Stimulated activated CD4-positive, alpha-beta T cell treated with anti-CD3 and anti-CD28 coated beads, Interleukin-2, amount 100 ng/mL, for 24 hours (primary cell): ENCODE measurements at regions not wholly inside any gene's neighbourhood (a gene's known extent, or its start where the extent isn't known, plus 50 kb on each side); places are given as distances from the start of the nearest gene placed in this dataset.

Source experiments
- DNase-seq, 2 donors: peaks; one replicate each; pipeline ENCODE4 v3.0.0-alpha.2; 2020

DNA sequence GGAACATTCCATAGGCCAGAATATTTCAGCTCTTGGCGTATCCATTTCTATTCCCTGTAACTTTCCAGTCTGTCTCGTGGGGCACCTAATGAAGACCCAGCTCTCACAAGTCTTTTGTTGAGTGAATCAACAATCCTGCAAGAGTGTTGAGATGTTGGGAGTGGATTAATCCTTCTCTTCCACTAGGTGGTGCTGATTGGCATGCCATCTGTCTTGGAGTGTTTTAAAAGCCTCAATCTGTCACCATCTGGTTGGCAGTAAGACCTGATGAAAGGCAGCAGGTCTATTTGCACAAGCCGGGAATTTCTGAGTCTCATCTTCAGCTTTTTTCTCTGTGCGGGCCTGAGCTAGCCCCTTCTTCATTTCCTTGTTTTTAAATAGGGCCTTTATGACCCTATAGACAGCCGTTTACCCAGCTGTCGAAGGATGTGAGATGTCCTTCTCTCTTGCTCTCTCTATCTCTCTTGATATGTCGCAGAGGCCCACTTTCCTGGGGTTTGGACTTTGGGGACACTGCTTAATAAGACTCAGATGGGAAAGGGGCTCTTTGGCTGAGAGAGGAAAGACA, 180.5 kb downstream of the ZNF365 start:
- DNase-seq, result peak in 1 of 2 donors; percentile 20

DNA sequence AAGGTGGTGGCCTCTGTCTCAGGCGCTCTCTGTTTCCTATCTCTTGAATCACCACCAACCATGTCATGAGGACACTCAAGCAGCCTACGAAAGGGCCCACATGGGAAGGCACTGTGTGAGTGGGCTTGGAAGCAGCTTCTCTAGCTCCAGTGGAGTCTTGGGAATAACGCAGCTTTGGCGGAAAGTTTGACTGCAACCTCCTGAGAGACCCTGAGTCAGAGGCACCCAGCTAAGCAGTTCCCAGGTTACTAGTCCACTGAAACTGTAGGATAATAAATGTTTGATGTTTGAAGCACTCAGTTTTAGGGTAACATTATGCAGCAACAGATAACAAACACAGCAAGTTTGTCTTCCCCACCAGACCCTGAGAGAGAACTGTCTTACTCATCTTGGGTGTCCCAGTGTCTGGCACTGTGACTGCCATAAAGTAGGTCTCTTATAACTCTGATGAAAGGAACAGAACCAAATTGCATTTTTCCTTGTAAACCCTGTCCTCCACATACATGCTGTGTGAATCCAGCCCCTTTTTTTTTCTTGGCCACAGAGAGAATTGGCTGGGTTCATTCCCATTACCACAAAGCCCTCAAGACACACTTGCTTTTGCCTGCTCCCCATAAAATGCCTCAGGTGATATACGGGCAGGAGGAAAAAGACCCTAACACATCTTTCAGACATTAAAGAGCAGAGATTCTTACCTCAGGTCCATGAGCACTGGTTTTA, 185.5 kb downstream of the ZNF365 start:
- no peak for DNase-seq

DNA sequence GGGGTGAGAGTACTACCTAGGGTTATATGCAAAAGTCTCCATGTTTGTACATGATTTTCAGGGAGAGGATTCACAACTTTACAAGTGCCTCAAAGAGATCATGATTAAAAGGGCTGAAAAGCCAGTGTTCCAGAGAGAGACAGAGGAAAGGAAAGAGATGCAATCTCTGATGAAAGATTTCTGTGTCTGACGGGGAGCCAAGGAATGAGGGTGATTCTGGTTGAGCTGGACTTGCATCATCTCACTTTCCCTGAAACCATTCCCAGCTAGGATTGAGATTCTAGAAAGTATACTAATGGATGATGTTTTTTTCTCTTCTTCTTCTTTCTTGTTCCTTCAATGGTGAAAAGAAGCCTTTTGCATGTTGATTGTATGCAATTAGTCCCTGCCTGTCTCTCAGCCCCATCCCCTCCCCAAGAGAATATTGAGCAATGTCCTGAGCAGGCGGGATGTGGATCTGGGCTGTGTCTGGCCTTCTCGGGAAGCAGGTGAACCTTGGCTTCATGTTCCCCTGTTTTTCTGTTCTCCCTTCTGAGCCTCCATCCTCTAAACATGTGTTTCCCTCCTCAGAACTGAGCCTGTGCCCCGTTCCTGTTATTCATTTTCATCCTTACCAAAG, 186.1 kb downstream of the ZNF365 start:
- no peak for DNase-seq

DNA sequence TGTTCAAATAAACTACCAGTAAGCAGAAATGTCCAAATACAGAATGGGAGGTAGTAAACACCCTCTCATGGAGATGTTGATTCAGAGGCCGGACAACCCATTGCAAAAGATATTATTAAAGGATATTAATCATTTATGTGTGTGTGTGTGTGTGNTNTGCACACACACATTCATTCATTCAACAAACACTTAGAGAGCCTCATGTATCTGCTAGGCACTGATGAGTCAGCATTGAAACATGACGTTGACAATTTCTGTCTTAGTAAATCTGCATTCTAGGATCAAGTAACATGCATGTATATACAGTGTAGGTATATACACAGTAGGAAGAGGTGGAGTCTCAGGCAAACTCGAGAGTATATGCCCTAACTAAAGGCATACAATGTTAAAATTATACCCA, 187.0 kb downstream of the ZNF365 start:
- DNase-seq, result no peak

DNA sequence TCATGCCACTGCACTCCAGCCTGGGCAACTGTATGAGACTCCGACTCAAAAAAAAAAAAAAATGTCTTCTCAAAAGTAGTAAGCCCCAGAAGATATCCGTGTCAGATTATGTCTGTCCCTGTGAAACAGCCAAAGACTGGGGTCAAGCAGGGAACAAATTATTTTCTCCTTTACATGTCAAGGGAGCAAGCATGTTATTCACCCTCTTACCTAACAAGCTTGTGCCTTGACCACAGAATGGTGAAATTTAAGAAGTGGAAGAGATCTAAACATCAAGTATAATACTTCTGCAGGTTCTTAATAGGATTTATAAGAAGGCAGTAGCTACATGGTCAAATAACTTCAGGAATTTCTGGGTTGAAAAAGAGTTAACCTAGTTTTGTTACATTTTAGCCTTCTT, 187.9 kb downstream of the ZNF365 start:
- no peak for DNase-seq

DNA sequence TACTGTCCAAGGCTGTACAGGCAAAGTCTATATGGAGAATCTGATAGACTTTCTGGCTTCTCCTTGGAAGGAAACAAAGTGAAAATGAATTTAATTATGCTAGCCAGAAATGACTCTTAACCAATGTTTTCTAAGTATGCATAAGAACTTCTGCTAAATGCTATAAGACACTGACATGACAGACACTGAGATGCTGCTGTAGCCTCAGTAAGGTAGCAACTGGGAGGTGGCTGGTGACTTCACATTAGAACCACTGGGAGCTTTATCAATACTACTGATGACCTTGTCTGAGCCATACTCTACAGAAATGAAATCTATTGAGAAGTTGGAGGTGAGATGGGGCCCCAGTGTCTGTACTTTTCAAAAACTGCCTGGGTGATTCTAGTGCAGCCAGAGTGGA, 188.6 kb downstream of the ZNF365 start:
- no peak for DNase-seq

DNA sequence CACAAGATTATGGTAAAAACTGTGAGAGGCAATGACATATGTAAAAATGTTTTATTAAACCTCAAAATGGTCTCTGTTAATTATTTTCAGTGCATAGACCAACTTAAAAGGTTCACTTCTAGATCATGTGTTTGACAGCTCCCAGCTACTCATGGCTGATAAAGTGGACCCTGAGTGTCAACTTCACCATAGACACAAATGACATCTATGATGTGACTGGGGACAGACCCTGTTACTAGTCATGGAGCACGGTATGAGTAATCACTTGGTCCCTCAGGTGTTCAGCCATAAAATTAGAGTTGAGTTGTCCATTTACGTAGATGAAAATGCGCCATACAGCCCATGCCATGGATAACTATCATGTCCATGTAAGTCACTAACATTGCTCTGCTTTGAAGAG, 199.8 kb downstream of the ZNF365 start:
- no peak for DNase-seq

DNA sequence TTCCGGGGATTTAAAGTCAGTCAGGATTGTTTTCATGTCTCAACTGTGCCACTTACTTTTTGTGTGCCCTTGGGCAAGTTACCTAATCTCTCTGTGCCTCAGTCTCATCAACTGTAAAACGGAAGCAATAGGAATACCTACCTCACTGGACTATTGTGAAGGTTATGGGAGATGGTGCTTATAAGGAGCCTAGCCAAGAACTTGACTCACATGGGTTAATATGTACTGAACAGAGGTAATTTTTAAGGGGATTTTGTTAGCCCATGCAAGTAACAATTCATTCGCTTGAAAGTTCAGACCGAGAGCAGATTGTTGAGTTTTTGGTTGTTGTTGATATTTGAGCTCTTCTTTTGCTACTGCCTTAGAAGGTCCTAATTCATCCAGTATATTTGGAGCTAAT, 202.9 kb downstream of the ZNF365 start:
- DNase-seq, result no peak

DNA sequence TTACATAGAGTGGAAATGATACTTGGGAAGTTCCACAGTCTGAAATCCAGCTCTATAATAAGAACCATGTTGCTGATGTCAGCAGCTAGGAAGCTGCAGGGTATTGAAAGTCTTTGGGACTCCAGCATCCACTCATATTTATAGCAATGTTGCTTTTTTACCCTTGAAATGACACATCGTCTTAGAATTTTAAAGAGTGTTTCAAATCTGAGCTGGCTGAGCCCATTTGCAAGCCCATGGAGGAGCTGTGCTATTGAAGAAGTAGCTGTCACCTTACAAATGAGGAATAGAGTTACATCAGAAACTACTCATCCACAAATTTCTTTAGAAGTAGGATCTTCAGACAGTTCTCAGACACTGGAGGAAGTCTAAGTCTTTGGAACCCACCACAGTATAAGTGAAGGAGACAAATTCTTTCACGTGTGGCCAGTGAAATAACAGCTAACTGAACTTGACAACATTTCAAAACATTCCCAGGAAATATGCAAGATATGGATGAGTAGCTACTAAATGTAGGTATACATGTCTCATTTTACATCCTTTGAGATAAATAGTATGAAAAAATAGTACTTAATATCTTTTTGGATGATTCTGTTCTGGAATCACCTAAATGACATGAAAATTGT, 203.6 kb downstream of the ZNF365 start:
- no peak for DNase-seq

DNA sequence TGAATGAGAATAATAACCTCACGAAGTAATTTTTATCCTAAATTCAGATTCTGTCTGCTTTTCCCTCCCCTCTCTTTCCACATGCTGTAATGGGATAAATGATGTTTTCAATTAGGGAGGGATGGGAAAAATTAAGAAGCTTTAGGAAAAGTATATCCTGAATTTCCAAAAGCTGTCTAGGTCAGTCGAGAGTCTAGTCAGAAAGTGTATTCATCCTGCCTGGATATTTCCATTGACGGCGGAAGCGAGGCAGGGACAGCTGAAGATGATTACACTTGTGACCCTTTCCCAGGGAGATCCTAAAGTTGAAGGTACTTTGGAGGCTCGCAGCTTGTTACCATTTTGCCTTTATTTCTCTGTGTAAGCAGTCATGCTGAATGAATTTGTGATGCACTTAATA, 204.1 kb downstream of the ZNF365 start:
- no peak for DNase-seq

DNA sequence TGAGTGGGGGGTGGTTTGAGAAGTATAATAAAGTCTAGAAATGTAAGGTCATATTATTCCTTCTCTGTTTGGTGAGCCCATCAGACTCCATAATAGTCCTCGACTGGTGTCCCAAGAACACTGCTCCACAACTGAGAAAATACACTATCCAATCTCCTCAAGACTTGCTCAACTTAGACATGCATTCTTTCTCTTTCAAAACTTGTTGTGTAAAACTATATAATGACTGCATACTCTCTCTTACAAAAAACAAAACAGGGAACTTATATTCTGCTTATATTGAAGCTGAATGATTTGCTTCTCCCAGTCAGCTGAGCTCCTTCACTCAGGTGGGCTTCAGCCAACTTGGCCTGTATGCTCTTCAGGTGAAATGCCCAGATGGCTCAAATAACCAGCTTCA, 204.7 kb downstream of the ZNF365 start:
- DNase-seq, result no peak

DNA sequence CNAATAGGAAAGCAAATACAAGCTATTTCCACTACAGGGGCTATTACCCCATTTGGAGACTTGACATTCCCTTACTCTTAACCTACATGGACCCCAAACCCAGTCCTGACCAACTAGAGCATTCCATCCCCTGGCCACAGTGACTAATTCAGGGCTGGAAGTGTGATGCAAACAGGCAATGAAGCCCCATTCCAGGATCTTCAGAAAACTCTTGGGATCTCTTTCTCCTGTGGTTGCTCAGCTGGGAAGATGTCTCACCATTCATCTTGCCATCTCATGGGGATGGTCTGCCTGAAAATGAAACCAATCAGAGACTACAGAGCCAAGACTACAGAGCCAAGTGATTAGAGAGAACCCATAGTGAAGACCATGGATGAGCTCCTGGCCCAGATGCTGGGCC, 206.2 kb downstream of the ZNF365 start:
- no peak for DNase-seq

DNA sequence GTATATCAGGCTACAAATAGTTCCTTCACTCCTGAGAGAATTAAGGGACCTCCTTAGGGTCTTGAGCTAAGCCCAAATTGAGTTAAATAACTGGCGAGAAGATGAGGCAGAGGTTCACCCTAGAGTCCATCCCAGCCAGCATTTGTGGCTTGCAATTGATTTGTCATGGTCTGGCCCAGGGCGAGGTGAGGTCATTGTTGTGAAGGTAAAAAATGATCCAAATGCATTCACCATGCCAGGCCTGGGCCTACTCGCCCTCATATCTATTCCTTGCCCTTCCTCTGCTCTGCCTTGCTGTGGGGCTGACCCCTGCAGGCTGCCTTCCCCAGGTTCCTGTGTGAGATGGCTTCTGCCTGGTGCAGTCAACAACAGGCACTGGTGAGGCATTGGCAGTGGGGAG, 207.2 kb downstream of the ZNF365 start:
- no peak for DNase-seq

DNA sequence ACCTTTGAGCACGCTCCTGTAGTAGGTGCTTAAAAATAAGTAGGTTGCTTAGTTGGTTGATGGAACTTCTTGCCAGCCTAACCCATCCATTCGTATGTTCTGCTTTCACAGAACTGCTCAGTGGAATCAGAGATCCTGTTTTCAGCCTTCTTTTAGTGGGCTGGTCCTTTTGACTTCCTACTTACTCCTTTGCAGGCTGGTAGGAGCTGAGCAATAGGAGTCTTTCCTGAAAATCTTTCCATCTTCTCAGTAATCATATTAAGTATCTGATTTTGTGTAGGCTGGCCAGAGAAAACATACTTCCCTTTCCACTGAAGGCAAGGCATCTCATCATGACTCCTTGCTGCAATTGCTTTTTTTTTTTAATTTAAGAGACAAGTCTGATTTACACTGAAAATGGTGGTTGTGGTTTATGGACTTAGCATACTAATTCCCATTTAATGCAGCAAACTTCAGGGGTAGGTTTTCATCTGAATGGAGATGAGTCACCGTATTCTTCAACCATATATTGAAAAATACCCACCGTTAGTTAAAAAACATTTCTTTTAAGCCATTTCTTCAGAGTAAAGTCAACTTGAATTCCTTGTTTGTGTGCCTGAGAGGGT, 208.0 kb downstream of the ZNF365 start:
- DNase-seq, result no peak

DNA sequence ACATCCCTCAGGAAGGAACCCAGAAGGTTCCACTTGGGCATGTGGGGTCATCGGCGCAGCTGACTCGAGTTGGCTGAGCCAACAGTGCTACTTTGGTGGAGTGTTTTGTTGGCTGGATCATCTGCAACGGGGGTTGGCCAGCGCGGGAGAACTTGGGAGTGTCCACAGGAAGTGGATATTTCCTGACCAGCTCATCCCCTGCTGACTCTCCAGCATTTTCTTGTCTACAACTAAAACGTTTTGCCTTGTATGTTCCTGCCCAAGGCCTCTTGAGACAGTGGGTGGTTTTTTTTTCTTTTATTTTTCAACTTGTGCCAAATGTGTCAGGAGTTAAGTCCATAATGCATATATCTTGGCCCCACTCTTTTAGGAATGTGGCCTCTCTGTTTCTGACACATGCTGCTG, 208.6 kb downstream of the ZNF365 start:
- DNase-seq, result no peak

DNA sequence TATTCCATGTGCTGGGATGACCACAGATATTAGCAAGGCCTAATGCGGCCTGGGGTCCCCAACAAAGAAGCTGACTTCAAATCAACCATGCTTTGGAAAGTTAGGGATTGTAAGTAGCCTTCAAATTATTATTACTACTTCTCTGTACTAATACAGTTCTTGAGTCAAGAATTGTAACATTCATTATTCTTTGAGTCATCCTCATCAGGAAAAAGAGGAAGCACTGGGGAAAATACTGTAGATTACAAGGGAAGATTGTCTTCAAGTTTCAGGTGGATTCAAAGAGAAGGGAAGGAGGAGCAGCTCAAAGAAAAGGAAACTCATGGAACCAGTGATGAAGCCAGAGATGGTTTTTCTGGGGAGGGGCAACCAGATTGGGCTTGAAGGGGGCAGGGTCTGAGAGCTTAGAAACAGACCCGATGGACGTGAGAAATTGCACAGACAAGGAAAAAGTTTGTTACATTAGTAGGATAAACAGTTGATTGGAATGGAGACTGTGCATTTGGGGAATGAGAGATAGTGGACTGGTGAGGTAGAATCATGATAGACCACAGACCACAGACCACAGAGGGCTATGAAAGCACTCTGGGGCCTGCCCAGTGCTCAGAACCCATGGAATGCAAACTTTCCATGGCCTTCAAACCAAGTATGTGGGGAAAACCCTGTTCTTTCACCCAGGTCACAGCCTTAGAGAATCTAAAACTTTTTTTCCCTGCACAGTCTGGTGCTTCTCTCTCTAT, 209.9 kb downstream of the ZNF365 start:
- no peak for DNase-seq

DNA sequence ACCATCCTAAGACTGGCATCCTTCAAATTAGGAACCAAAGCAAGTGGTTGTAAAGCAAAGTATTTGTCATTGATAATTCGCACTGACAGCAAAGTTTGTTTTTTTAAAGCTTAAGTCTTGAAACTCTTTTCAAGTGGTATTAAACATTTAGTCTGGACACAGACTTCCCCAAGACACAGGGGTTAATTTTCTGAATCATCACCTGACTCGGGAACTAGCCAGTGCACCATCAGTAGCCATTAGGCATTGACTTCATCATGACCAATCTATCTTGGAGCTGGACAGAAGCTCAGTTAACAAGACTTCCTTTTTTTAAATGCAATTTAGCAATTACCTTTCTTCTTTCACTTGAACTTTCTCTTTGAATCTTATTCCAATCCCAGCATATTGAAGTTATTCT, 210.6 kb downstream of the ZNF365 start:
- DNase-seq, result no peak

DNA sequence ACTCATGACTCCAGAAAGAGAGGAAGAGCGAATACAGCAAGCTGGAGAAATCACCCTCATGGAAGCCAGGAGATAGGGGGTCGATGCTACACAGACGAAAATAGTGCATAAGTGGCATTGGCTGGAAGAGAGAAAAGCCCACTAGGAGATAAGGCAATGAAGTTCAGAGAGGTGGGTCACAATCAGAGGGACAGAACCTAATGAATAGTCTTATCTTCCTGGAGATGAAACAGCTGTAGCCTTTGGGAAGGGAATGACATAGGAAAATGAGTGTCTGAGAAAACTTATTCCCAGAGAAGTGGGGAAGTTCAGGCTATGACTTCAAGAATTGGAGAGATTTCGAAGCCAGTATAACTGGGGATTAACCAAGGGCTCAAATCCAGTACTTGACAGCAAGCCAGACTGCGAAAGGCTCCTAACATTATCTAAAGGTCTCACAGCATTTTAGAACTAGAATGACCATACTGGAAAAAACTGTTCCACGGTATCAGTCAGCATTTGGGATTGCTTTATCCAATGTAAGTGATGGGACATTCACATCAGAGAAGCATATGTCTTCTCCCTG, 211.1 kb downstream of the ZNF365 start:
- no peak for DNase-seq

DNA sequence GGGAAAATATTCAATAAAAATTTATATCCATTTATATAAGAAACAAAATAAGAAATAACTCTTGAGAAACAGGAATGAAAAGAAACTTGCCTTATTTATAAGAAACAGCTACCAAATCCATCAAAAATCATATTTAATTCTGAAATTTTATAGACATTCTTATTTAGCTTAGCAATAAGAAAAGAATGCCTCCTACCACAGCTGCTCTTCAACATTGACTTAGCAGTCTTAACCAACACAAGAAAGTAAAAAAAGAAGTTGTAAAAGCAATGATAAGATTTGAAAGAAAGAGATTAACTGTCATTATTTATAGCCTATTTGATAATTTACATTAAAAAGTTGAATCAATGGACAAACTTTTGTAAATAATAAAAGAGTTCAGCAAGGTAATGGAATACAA, 212.8 kb downstream of the ZNF365 start:
- DNase-seq, result no peak

DNA sequence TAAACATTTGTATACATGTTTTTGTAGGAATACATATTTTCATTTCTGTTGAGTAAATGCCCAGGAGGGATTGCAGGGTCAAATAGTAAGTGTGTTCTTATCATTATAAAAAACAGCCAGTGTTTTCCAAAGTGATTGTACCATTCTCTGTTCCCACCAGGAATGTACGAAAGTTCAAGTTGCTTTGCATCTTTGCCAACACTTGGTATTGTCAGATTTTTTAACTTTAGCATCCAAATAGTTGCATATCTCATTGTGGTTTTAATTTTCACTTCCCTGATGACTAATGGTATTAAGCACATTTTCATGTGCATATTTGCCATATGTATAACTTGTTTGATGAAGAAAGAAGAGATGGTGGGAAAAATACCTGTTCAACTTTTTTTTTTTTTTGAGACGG, 213.9 kb downstream of the ZNF365 start:
- no peak for DNase-seq

DNA sequence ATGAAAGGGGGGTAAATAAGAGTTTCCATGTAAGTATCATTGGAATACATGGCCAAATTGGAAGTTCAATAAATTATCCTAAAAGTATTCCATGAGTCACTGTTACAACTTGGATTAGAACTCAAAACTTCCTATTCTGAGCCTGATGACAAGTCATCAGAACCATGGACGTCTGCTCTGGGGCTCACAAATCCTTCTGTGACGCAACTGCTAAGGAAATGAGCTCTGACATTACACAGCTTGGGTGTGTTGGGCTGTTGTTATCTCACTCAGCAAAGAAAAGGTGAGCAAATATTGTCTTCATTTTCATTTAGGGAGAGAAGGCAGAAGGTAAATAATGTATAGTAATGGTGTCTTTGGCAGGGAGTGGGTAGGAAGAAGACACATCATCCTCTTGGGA, 214.8 kb upstream of the ADO start:
- no peak for DNase-seq

DNA sequence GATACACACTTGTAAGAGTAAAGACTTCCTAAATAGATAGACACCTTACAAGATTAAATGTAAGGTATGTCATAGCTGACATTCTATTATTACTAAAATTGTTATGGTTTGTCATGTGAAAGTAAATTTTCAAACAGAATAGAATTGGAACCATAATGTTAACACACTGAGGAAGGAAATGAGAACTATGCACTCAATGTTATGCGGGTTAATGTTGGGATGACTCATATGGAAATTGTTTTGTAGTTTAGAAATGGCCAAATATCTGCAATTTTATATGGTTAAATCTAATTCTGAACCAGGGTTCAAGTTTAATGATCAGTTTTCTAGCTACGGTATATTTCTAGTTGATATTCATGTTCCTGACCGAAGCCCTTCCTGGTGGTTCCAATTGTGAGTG, 214.2 kb upstream of the ADO start:
- DNase-seq, result no peak

DNA sequence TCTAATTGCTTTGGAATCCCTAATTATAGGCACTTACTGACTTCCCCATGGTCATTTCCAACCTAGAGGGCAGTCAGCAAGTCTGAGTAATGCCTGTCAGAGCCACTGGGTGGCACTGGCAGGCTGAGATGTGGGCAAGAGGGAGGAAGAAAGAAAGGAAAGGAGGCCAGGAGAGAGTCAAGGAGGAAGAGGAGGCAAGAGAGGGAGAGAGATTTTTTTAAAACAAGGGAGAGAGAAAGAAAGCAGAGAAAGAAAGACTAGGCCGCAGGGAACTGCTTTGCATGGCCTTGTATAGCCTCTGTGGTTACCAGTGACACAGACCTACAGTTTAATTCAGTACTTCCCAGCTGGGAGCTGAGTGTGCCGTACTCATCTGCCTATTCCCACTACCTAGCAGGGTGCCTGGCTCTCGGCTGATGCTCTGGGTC, 210.4 kb upstream of the ADO start:
- peak; percentile 59 to 68 for DNase-seq
